ENCODE measurements at regions not wholly inside any gene's neighbourhood (a gene's known extent, or its start where the extent isn't known, plus 50 kb on each side); places are given as distances from the start of the nearest gene placed in this dataset.

DNA sequence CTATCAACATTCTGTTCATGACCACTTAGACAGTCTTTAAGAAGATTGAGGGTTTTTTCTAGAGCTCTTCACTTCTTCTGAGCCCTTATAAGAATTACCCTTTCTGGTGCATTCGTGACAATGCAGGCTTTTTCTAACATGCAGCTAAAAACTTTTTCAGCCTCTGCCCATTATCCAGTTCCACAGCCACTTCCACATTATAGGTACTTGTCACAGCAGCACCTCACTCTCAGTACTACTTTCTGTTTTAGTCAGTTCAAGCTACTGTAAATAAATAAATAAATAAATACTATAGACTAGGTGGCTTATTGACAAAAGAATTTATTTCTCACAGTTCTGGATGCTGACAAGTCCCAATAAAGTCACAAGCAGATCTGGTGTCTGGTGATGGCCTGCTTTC is 284.4 kb upstream of the PKN2 start:
- WGBS, 5 donors: 60 to 84% (median 66%) methylated on average over 1 of the region's 1 CpG
- no peaks in the 10 kb centered on the region for H3K36me3 ChIP-seq
- TF ChIP-seq POLR2A (IDR thresholded peaks at IDR 0.05) (no peak), POLR2AphosphoS5 (IDR thresholded peaks at IDR 0.05) (no peak)
- TF ChIP-seq, protein P1, sequence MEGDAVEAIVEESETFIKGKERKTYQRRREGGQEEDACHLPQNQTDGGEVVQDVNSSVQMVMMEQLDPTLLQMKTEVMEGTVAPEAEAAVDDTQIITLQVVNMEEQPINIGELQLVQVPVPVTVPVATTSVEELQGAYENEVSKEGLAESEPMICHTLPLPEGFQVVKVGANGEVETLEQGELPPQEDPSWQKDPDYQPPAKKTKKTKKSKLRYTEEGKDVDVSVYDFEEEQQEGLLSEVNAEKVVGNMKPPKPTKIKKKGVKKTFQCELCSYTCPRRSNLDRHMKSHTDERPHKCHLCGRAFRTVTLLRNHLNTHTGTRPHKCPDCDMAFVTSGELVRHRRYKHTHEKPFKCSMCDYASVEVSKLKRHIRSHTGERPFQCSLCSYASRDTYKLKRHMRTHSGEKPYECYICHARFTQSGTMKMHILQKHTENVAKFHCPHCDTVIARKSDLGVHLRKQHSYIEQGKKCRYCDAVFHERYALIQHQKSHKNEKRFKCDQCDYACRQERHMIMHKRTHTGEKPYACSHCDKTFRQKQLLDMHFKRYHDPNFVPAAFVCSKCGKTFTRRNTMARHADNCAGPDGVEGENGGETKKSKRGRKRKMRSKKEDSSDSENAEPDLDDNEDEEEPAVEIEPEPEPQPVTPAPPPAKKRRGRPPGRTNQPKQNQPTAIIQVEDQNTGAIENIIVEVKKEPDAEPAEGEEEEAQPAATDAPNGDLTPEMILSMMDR (IDR thresholded peaks at IDR 0.05 in 8 of 11, conservative IDR thresholded peaks at IDR 0.05 in 3 of 11): no peak
- no peak for DNase-seq
- H3K4me3 ChIP-seq: no peak overlapping the region
- intact Hi-C loops (cut with DNase I; ENCODE audit: low total_unique reads): no loop called here
- H3K27me3 ChIP-seq (replicated peaks in 1 of 7): no peaks in the 10 kb centered on the region
- H3K27ac ChIP-seq: no peak overlapping the region
- no peaks in the 10 kb centered on the region for H3K9me3 ChIP-seq
- H3K4me1 ChIP-seq: no peaks in the 10 kb centered on the region

DNA sequence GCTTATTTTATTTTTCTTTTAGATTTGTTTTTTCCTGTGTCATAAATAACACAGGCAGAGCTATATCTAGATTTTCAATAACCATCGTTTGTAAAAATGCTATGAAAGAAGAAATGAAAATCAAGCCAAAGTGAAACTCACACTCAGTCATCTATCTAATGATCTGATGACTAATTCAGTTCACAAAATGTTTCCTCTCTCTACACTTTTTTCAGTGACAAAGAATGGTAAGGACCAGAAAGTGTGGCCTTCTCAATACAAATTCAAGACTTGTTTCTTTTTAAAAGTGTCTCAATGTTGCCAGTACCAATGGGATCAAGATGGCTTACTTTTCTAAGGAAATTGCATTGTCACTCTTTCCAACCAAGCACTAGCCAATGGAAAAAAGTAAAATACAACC is 282.8 kb upstream of the PKN2 start:
- intact Hi-C loops (cut with DNase I; ENCODE audit: low total_unique reads): no loop called here

DNA sequence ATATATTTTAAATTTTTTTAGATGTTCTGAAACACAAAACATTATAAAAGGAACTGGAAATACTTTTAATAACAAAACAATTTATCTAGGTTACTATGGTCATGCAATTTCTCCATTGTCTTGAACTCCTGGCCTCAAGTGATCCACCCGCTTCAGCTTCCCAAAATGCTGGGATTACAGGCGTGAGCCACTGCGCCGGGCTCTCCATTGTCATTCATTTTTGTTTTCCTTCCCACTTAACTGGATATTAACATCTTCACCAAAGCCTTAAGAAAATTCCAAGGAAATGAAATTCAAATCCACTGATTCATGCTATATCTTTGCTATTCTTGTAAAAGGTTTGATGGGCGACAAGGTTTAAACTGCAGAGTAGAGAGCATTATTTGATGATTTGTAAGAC is 279.5 kb upstream of the PKN2 start:
- H3K4me1 ChIP-seq: no peaks in the 10 kb centered on the region
- no peak for TF ChIP-seq POLR2A (IDR thresholded peaks at IDR 0.05)
- TF ChIP-seq, protein P1 (IDR thresholded peaks at IDR 0.05 in 8 of 11, conservative IDR thresholded peaks at IDR 0.05 in 3 of 11): no peak
- no peak for TF ChIP-seq POLR2AphosphoS5 (IDR thresholded peaks at IDR 0.05)

More for the DNA sequence above, 282.8 kb upstream of the PKN2 start:
- 55 to 67% (median 60%) methylated on average over 1 of the region's 1 CpG for WGBS, 5 donors
- no peak for DNase-seq
- no peaks in the 10 kb centered on the region for H3K27me3 ChIP-seq (replicated peaks in 1 of 7)
- H3K27ac ChIP-seq: no peak overlapping the region
- H3K4me1 ChIP-seq: no peaks in the 10 kb centered on the region
- peaks cover 0 to under 1% (median 0%) of the 10 kb centered on the region in 8 donors for H3K9me3 ChIP-seq
- H3K36me3 ChIP-seq: no peaks in the 10 kb centered on the region
- TF ChIP-seq POLR2A (IDR thresholded peaks at IDR 0.05) (no peak), POLR2AphosphoS5 (IDR thresholded peaks at IDR 0.05) (no peak)
- no peak overlapping the region for H3K4me3 ChIP-seq

DNA sequence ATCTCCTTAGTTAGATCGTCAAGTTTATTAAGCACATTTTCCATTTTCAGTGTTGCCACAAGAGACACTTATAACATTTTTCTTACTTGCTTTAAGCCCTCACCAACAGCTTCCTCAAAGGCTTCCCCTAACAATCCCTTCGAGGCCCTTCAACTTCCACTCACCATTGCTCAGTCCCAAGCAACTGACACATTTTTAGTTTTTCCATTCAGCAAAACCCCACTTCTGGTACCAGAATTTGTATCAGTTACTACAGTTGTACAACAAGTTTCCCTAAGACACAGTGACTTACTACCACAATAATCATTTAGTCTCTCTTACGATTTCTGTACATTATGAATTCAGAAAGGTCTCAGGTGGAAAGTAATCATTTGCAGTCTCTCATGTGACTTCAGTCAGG is 276.8 kb upstream of the PKN2 start:
- H3K9me3 ChIP-seq: peaks cover 0 to 16% (median 7%) of the 10 kb centered on the region in 8 donors
- intact Hi-C loops (cut with DNase I; ENCODE audit: low total_unique reads): no loop called here

More for the DNA sequence above, 279.5 kb upstream of the PKN2 start:
- H3K4me3 ChIP-seq: no peak overlapping the region
- no peak for DNase-seq
- intact Hi-C loops (cut with DNase I; ENCODE audit: low total_unique reads): no loop called here
- H3K27ac ChIP-seq: no peak overlapping the region
- 84 to 94% (median 90%) methylated on average over 5 of the region's 5 CpGs for WGBS, 5 donors
- peaks cover 0 to 16% (median 7%) of the 10 kb centered on the region in 8 donors for H3K9me3 ChIP-seq
- H3K27me3 ChIP-seq (replicated peaks in 1 of 7): no peaks in the 10 kb centered on the region
- H3K36me3 ChIP-seq: no peaks in the 10 kb centered on the region

More for the DNA sequence above, 276.8 kb upstream of the PKN2 start:
- H3K27me3 ChIP-seq (replicated peaks in 1 of 7): no peaks in the 10 kb centered on the region
- H3K36me3 ChIP-seq: no peaks in the 10 kb centered on the region
- no peak overlapping the region for H3K4me3 ChIP-seq
- H3K4me1 ChIP-seq: no peaks in the 10 kb centered on the region
- 86 to 91% (median 89%) methylated on average over 3 of the region's 3 CpGs for WGBS, 5 donors
- H3K27ac ChIP-seq: no peak overlapping the region
- DNase-seq: no peak
- no peak for TF ChIP-seq POLR2A (IDR thresholded peaks at IDR 0.05)
- no peak for TF ChIP-seq POLR2AphosphoS5 (IDR thresholded peaks at IDR 0.05)
- TF ChIP-seq, protein P1 (IDR thresholded peaks at IDR 0.05 in 8 of 11, conservative IDR thresholded peaks at IDR 0.05 in 3 of 11): no peak
